Endothelial cell of umbilical vein (primary cell): ENCODE measurements at regions not wholly inside any gene's neighbourhood (a gene's known extent, or its start where the extent isn't known, plus 50 kb on each side); places are given as distances from the start of the nearest gene placed in this dataset.

Source experiments
- CTCF ChIP-seq, 2 donors: IDR thresholded peaks; 1 replicate in 1 of 2; 2 replicates in 1 of 2; pipeline ENCODE4 v1.5.1; 2011; ENCODE audit warnings: low read length in 2 of 2, mild to moderate bottlenecking in 2 of 2, moderate library complexity in 2 of 2, control low read depth in 1 of 2, inconsistent platforms in 1 of 2, low read depth in 1 of 2; ENCODE audit not compliant: insufficient read depth in 1 of 2; ENCODE audit errors: extremely low read depth in 1 of 2
- EZH2 ChIP-seq: IDR thresholded peaks from 2 replicates; pipeline ENCODE4 v1.6.1; 2012; ENCODE audit warnings: borderline replicate concordance, low read depth, mild to moderate bottlenecking, moderate library complexity, low read length, inconsistent platforms; ENCODE audit not compliant: severe bottlenecking
- FOS ChIP-seq: IDR thresholded peaks from 2 replicates; pipeline ENCODE4 v1.6.1; 2011; ENCODE audit warnings: mild to moderate bottlenecking, low read length, moderate library complexity, borderline replicate concordance; ENCODE audit not compliant: insufficient read depth
- GATA2 ChIP-seq: IDR thresholded peaks from 2 replicates; pipeline ENCODE4 v1.7.0; 2011; ENCODE audit warnings: low read depth, mild to moderate bottlenecking, moderate library complexity, mixed read lengths, low read length; ENCODE audit not compliant: insufficient read length, insufficient read depth
- JUN ChIP-seq: IDR thresholded peaks from 2 replicates; pipeline ENCODE4 v1.6.1; 2011; ENCODE audit warnings: borderline replicate concordance, low read depth; ENCODE audit not compliant: insufficient read length, insufficient read depth
- MYC ChIP-seq: IDR thresholded peaks from one replicate; pipeline ENCODE4 v1.6.1; 2011; ENCODE audit warnings: mild to moderate bottlenecking, low read depth, low read length
- POLR2A ChIP-seq: IDR thresholded peaks from 2 replicates; pipeline ENCODE4 v1.6.1; 2012; ENCODE audit warnings: low read depth, mild to moderate bottlenecking, control low read depth, low read length
- POLR2AphosphoS5 ChIP-seq: IDR thresholded peaks from 2 replicates; pipeline ENCODE4 v1.6.1; 2012; ENCODE audit warnings: low read depth, mild to moderate bottlenecking, control low read depth, low read length, moderate library complexity; ENCODE audit not compliant: insufficient read depth
- TF ChIP-seq, protein P1 (sequence below): IDR thresholded peaks from 2 replicates; pipeline ENCODE4 v1.6.1; 2011; ENCODE audit not compliant: insufficient read depth, insufficient read length

GRCh38 chr7:113247198-113247597 lies 128.8 kb upstream of the SMIM30 start:
- TF ChIP-seq CTCF (IDR thresholded peaks at IDR 0.05; ENCODE audit: extremely low read depth in 1 of 2, insufficient read depth in 1 of 2, low read depth in 1 of 2, low read length in 2 of 2) (no peak), POLR2A (no peak), EZH2 (no peak), JUN (no peak), FOS (no peak), POLR2AphosphoS5 (no peak), MYC (no peak), GATA2 (no peak)
- TF ChIP-seq, protein P1, sequence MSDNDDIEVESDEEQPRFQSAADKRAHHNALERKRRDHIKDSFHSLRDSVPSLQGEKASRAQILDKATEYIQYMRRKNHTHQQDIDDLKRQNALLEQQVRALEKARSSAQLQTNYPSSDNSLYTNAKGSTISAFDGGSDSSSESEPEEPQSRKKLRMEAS: no peak
